Mesothelial cell of epicardium (in vitro differentiated cells): ENCODE measurements at regions not wholly inside any gene's neighbourhood (a gene's known extent, or its start where the extent isn't known, plus 50 kb on each side); places are given as distances from the start of the nearest gene placed in this dataset.

Experiments
- DNase-seq, 2 experiments: peaks; one replicate each; pipeline ENCODE4 v3.0.0; 2021; ENCODE audit warnings: low spot score in 2 of 2; ENCODE audit not compliant: unreplicated experiment in 2 of 2
- H3K27ac Mint-ChIP-seq: 2 replicates; pipeline ENCODE4 v1.8.0; 2021; ENCODE audit warnings: mixed read lengths
- H3K27me3 Mint-ChIP-seq: 2 replicates; pipeline ENCODE4 v1.8.0; 2021; ENCODE audit warnings: low read depth, mixed read lengths
- H3K36me3 Mint-ChIP-seq: 2 replicates; pipeline ENCODE4 v1.8.0; 2021; ENCODE audit warnings: mixed read lengths
- H3K4me1 Mint-ChIP-seq: 2 replicates; pipeline ENCODE4 v1.8.0; 2021; ENCODE audit warnings: mixed read lengths
- H3K4me3 Mint-ChIP-seq: 2 replicates; pipeline ENCODE4 v1.8.0; 2021; ENCODE audit warnings: mild to moderate bottlenecking, moderate library complexity, mixed read lengths
- H3K9me3 Mint-ChIP-seq: 2 replicates; pipeline ENCODE4 v1.8.0; 2021; ENCODE audit warnings: mixed read lengths
- CTCF ChIP-seq: fragments of 200-600 bp; sonication (generic); IDR thresholded peaks from one replicate; pipeline ENCODE4 v1.5.0; 2021; ENCODE audit warnings: antibody characterized with exemption; ENCODE audit not compliant: unreplicated experiment

- Mint-ChIP-seq H3K4me1 (no peaks in the 10 kb centered on the region), H3K4me3 (no peak overlapping the region), H3K36me3 (no peaks in the 10 kb centered on the region), H3K27me3 (no peaks in the 10 kb centered on the region), H3K27ac (no peak overlapping the region), H3K9me3 (peaks cover 19% of the 10 kb centered on the region)
- no peak for TF ChIP-seq CTCF
- no peak for DNase-seq
Measured at GRCh38 chr2:107255744-107256143, 369.8 kb upstream of the ST6GAL2 start.

DNA sequence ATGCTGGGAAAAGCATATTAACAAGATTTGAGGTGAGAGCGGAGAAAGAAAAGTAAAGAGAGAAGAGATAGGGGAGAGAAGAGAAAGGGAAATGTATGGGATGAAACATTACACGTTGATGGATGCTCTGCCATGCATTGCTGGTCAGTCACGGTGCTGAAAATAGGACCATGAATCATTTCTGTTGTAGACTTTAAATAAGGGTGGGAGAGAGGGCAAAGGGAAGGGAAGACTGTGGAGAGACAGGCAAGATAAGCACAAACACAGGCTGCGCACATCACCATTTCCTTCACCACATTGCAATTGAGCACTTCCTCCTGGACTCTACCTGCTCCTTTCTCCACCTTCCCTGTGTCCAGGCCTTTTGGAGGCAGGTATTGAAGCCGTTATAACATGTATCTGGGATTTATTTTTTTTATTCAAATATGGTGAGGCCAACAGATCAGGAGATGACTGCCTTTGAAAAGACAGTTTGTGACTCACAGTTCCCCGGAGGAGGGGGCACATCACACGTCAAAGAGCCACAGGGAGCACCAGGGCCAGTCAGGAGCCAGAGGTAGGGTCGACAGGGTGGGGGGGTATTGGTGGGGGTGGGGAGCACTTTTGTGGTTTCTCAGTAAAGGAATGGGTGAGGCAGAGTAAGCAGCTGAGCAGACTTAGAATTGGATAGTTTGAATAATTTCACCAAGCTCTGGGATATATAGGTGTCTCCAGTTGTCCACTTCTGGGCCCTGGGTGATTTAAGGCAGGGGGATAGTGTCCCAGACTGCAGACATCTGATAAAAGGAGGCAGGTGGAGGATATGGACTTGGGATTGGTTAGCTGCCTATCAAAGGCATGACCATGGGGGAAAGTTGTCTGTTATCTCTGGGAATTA is 372.8 kb upstream of the ST6GAL2 start:
- no peak for TF ChIP-seq CTCF
- H3K9me3 Mint-ChIP-seq = no peaks in the 10 kb centered on the region
- no peaks in the 10 kb centered on the region for H3K4me1 Mint-ChIP-seq
- no peaks in the 10 kb centered on the region for H3K27me3 Mint-ChIP-seq
- no peaks in the 10 kb centered on the region for H3K36me3 Mint-ChIP-seq
- DNase-seq = no peak
- no peak overlapping the region for H3K4me3 Mint-ChIP-seq
- H3K27ac Mint-ChIP-seq = no peak overlapping the region

DNA sequence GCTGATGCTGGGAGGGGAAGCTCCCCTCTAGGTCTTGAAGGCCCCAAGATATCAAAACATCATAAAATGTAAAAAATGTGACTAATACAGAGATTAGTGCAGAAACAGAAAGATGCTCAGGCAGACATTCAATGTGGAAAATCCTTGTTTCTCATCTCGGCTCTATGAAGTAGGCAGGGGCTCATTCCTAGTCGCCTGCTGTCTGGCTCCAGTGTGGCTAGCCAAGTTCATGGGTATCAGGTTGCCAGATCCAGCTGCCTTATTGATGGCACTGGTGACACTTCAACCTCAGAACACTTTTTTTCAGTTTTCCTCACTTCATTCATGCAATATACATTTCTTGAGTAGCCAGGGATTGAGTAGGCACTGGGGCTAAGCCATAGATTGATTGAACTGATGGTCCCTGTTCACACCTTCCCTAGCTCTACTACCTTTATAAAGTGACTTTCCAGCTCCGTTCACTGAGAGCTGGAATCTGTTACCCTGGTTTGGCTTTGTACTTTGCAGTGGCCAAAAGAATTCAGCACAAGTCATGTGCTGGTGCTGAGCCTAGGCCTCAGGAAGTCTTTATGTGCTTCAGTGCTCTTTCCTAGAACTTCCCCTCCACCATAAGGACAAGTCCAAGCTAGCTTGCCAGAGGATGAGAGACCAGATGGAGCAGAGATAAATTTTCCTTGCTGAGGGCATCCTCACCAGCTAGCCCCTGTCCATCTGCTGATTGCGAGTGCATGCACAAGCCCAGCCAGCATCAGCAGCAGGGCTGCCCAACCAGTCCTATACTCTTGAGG is 373.6 kb upstream of the ST6GAL2 start:
- H3K4me1 Mint-ChIP-seq = no peaks in the 10 kb centered on the region
- TF ChIP-seq CTCF = no peak
- no peak for DNase-seq
- no peaks in the 10 kb centered on the region for H3K27me3 Mint-ChIP-seq
- no peaks in the 10 kb centered on the region for H3K9me3 Mint-ChIP-seq
- no peaks in the 10 kb centered on the region for H3K36me3 Mint-ChIP-seq
- no peak overlapping the region for H3K4me3 Mint-ChIP-seq
- H3K27ac Mint-ChIP-seq = no peak overlapping the region

- Mint-ChIP-seq H3K4me1 (no peaks in the 10 kb centered on the region), H3K4me3 (no peak overlapping the region), H3K36me3 (no peaks in the 10 kb centered on the region), H3K9me3 (no peaks in the 10 kb centered on the region), H3K27ac (no peak overlapping the region), H3K27me3 (no peaks in the 10 kb centered on the region)
- TF ChIP-seq CTCF = no peak
- no peak for DNase-seq
Measured at GRCh38 chr2:107263628-107264027, 377.7 kb upstream of the ST6GAL2 start.

DNA sequence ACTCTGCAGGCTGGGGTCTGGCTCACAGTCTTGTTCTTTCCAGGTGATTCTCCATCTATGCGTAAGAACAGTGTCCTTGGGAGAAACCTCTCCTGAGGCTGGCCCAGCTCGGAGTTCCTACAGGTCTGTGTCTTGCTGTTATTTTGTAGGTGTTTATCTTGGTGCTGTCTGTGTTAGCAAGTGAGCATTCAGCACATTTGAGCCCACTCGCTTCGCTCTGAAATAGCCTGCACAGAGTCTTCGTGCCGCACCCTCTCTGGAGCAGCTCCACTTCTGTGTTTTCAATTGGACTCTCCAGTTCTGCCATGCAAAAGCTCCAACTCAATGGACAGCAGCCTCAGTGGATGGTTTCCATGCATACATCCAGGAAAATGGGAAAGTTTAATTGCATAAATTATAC is 378.2 kb upstream of the ST6GAL2 start:
- Mint-ChIP-seq H3K27ac (no peak overlapping the region), H3K27me3 (no peaks in the 10 kb centered on the region), H3K4me3 (no peak overlapping the region), H3K4me1 (no peaks in the 10 kb centered on the region), H3K9me3 (no peaks in the 10 kb centered on the region), H3K36me3 (no peaks in the 10 kb centered on the region)
- no peak for TF ChIP-seq CTCF
- DNase-seq = no peak
